Astrocyte of the spinal cord (primary cell): ENCODE measurements at regions not wholly inside any gene's neighbourhood (a gene's known extent, or its start where the extent isn't known, plus 50 kb on each side); places are given as distances from the start of the nearest gene placed in this dataset.

Experiments used
- DNase-seq: peaks from one replicate; pipeline ENCODE4 v3.0.0; 2011; ENCODE audit warnings: low read depth, low spot score
- H3K4me3 ChIP-seq: 2 replicates; pipeline ENCODE4 v1.5.1; 2011; ENCODE audit warnings: low read depth, mild to moderate bottlenecking, low read length, moderate library complexity
- CTCF ChIP-seq: IDR thresholded peaks from 2 replicates; pipeline ENCODE4 v1.5.1; 2012; ENCODE audit warnings: low read depth, mild to moderate bottlenecking, low read length, inconsistent platforms
- in situ Hi-C: cut with HindIII; loops from 2 replicates; pipeline ENCODE4 v1.10.0; 2017; ENCODE audit warnings: low sequenced_read_pairs

- DNase-seq: no peak
- no peak overlapping the region for H3K4me3 ChIP-seq
- no peak for TF ChIP-seq CTCF
- in situ Hi-C loops: no loop called here
These were observed 216.2 kb downstream of the SEC16B start for GRCh38 chr1:177753655-177754054.

- H3K4me3 ChIP-seq: no peak overlapping the region
- in situ Hi-C loops: no loop called here
- TF ChIP-seq CTCF: no peak
- DNase-seq: no peak
These were observed 221.6 kb downstream of the SEC16B start for GRCh38 chr1:177748080-177748801.

- DNase-seq: no peak
- TF ChIP-seq CTCF: no peak
- no peak overlapping the region for H3K4me3 ChIP-seq
- in situ Hi-C loops: no loop called here
These were observed 223.7 kb downstream of the SEC16B start for GRCh38 chr1:177746155-177746554.

- in situ Hi-C loops: no loop called here
- no peak overlapping the region for H3K4me3 ChIP-seq
- DNase-seq: no peak
- TF ChIP-seq CTCF: no peak
These were observed 225.0 kb downstream of the SEC16B start for GRCh38 chr1:177744906-177745305.

- in situ Hi-C loops: no loop called here
- TF ChIP-seq CTCF: no peak
- H3K4me3 ChIP-seq: no peak overlapping the region
- no peak for DNase-seq
These were observed 228.4 kb downstream of the SEC16B start for GRCh38 chr1:177741476-177741875.

GRCh38 chr1:177739780-177740179, 230.1 kb downstream of the SEC16B start:
- in situ Hi-C loops: no loop called here
- no peak for TF ChIP-seq CTCF
- no peak for DNase-seq
- no peak overlapping the region for H3K4me3 ChIP-seq
